ENCODE measurements at regions not wholly inside any gene's neighbourhood (a gene's known extent, or its start where the extent isn't known, plus 50 kb on each side); places are given as distances from the start of the nearest gene placed in this dataset.

DNA sequence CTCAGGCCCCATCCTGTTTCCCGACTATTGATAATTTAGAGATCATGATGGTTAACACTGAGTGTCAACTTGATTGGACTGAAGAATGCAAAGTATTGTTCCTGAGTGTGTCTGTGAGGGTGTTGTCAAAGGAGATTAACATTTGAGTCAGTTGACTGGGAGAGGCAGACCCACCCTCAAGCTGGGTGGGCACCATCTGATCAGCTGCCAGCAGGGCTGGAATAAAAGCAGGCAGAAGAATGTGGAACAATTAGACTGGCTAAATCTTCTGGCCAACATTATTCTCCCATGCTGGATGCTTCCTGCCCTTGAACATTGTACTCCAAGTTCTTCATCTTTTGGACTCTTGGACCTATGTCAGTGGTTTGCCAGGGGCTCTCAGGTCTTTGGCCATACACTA, 1170.0 kb upstream of the CNTN5 start:
- TF ChIP-seq GATA2 (IDR thresholded peaks at IDR 0.05; ENCODE audit: insufficient read depth, insufficient read length, low read depth, low read length) (no peak), MYC (IDR thresholded peaks at IDR 0.05; ENCODE audit: low read depth, low read length) (no peak)
- TF ChIP-seq, protein P1, sequence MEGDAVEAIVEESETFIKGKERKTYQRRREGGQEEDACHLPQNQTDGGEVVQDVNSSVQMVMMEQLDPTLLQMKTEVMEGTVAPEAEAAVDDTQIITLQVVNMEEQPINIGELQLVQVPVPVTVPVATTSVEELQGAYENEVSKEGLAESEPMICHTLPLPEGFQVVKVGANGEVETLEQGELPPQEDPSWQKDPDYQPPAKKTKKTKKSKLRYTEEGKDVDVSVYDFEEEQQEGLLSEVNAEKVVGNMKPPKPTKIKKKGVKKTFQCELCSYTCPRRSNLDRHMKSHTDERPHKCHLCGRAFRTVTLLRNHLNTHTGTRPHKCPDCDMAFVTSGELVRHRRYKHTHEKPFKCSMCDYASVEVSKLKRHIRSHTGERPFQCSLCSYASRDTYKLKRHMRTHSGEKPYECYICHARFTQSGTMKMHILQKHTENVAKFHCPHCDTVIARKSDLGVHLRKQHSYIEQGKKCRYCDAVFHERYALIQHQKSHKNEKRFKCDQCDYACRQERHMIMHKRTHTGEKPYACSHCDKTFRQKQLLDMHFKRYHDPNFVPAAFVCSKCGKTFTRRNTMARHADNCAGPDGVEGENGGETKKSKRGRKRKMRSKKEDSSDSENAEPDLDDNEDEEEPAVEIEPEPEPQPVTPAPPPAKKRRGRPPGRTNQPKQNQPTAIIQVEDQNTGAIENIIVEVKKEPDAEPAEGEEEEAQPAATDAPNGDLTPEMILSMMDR (IDR thresholded peaks at IDR 0.05; ENCODE audit: extremely low read depth in 1 of 2, insufficient read depth in 1 of 2, low read depth in 1 of 2, low read length in 2 of 2): no peak

All from endothelial cell of umbilical vein (primary cell).